H1 (cell line): ENCODE measurements at regions not wholly inside any gene's neighbourhood (a gene's known extent, or its start where the extent isn't known, plus 50 kb on each side); places are given as distances from the start of the nearest gene placed in this dataset.

Experiments
- CTCF ChIA-PET: fragments of 300-600 bp; sonication (Branson Sonifier 250); formaldehyde crosslinking; loops from one replicate; lab custom pipeline; 2021; ENCODE audit not compliant: partially characterized antibody; lab: Charles Lee
- POLR2A ChIA-PET: fragments of 300-600 bp; sonication (Branson Sonifier 250); formaldehyde crosslinking; loops from one replicate; lab custom pipeline; 2021; ENCODE audit warnings: inconsistent platforms; ENCODE audit not compliant: partially characterized antibody; lab: Charles Lee
- DNase-seq, 2 experiments: peaks; one replicate each; pipeline versions ENCODE4 v3.0.0 to v3.0.0-alpha.2; 2010 to 2022; ENCODE audit warnings: low spot score in 2 of 2, low read depth in 1 of 2, mixed read lengths in 1 of 2
- FAIRE-seq: peaks from 2 replicates; lab custom pipeline; 2011; peaks lifted over from hg19 to GRCh38; lab: Jason Lieb, UNC
- H2AFZ ChIP-seq: 2 replicates; pipeline ENCODE4 v1.8.1; 2012; ENCODE audit warnings: low read length, inconsistent platforms
- H2AK5ac ChIP-seq: 2 replicates; pipeline ENCODE4 v1.6.1; 2013; ENCODE audit warnings: low read depth, low read length
- H2BK120ac ChIP-seq: replicated peaks from 2 replicates; pipeline ENCODE3; 2013; ENCODE audit warnings: low read depth, low read length, inconsistent platforms
- H2BK12ac ChIP-seq: 2 replicates; pipeline ENCODE4 v1.6.1; 2013; ENCODE audit warnings: low read depth, low read length
- H2BK15ac ChIP-seq: 2 replicates; pipeline ENCODE4 v1.6.1; 2013; ENCODE audit warnings: low read length
- H2BK20ac ChIP-seq: 2 replicates; pipeline ENCODE4 v1.6.1; 2013; ENCODE audit warnings: low read length
- H2BK5ac ChIP-seq: 2 replicates; pipeline ENCODE4 v1.6.1; 2013; ENCODE audit warnings: low read depth, low read length
- H3K14ac ChIP-seq: 2 replicates; pipeline ENCODE4 v1.6.1; 2013; ENCODE audit warnings: inconsistent platforms; ENCODE audit not compliant: insufficient read length
- H3K18ac ChIP-seq: 2 replicates; pipeline ENCODE4 v1.6.1; 2013; ENCODE audit warnings: low read length; ENCODE audit errors: extremely low read depth
- H3K23ac ChIP-seq: 2 replicates; pipeline ENCODE4 v1.6.1; 2013; ENCODE audit warnings: inconsistent platforms; ENCODE audit not compliant: insufficient read length
- H3K23me2 ChIP-seq: 2 replicates; pipeline ENCODE4 v1.6.1; 2013; ENCODE audit warnings: low read depth, low read length
- H3K27ac ChIP-seq: 2 replicates; pipeline ENCODE4 v1.6.1; 2011; ENCODE audit warnings: low read depth, low read length, inconsistent platforms
- H3K27me3 ChIP-seq, 4 experiments: replicated peaks in 1 of 4; 1 replicate in 1 of 4; 2 replicates in 3 of 4; pipeline versions ENCODE4 v1.6.1 to v1.8.1; 2011 to 2013; ENCODE audit warnings: low read length in 3 of 4, mild to moderate bottlenecking in 3 of 4, inconsistent platforms in 2 of 4, mixed read lengths in 2 of 4, moderate library complexity in 1 of 4; ENCODE audit not compliant: control insufficient read depth in 3 of 4, insufficient read depth in 3 of 4; ENCODE audit errors: extremely low read depth in 1 of 4
- H3K36me3 ChIP-seq, 4 experiments: 2 replicates each; pipeline versions ENCODE4 v1.6.1 to v1.8.1; 2011 to 2013; ENCODE audit warnings: mild to moderate bottlenecking in 4 of 4, low read length in 3 of 4, moderate library complexity in 2 of 4, control low read depth in 1 of 4, inconsistent platforms in 1 of 4; ENCODE audit not compliant: insufficient read depth in 4 of 4, control insufficient read depth in 2 of 4
- H3K4ac ChIP-seq: replicated peaks from 2 replicates; pipeline ENCODE3; 2013; ENCODE audit warnings: low read length, low read depth, mixed read lengths, inconsistent platforms; ENCODE audit not compliant: insufficient read length
- H3K4me1 ChIP-seq, 4 experiments: replicated peaks in 1 of 4; 1 replicate in 1 of 4; 2 replicates in 3 of 4; pipeline versions ENCODE4 v1.6.1 to v1.8.1; 2011 to 2013; ENCODE audit warnings: low read length in 3 of 4, inconsistent platforms in 2 of 4, mixed read lengths in 1 of 4; ENCODE audit not compliant: insufficient read depth in 4 of 4, control insufficient read depth in 3 of 4
- H3K4me2 ChIP-seq, 2 experiments: 2 replicates each; pipeline versions ENCODE4 v1.6.1 to v1.8.1; 2011 to 2013; ENCODE audit warnings: low read depth in 2 of 2, low read length in 2 of 2, control low read depth in 1 of 2, inconsistent platforms in 1 of 2, mild to moderate bottlenecking in 1 of 2; ENCODE audit not compliant: insufficient read depth in 1 of 2
- H3K4me3 ChIP-seq, 4 experiments: fragments of 200-600, 300-600 bp in 1 of 4; sonication (generic), shearing (Covaris generic), sonication (Bioruptor Twin) in 1 of 4; 2 replicates each; pipeline versions ENCODE4 v1.5.1 to v1.8.1; 2011 to 2016; ENCODE audit warnings: low read length in 4 of 4, low read depth in 3 of 4, control low read depth in 2 of 4, inconsistent platforms in 2 of 4, mild to moderate bottlenecking in 2 of 4, mixed read lengths in 1 of 4, moderate library complexity in 1 of 4; ENCODE audit not compliant: insufficient read depth in 2 of 4; ENCODE audit errors: extremely low read depth in 1 of 4
- H3K56ac ChIP-seq: replicated peaks from 2 replicates; pipeline ENCODE3; 2013; ENCODE audit warnings: low read depth, mild to moderate bottlenecking, mixed read lengths, low read length, inconsistent platforms; ENCODE audit not compliant: insufficient read length
- H3K79me1 ChIP-seq: 2 replicates; pipeline ENCODE4 v1.6.1; 2013; ENCODE audit warnings: low read depth, low read length, control low read depth
- H3K79me2 ChIP-seq, 2 experiments: 2 replicates each; pipeline versions ENCODE4 v1.6.1 to v1.8.1; 2012 to 2013; ENCODE audit warnings: low read length in 2 of 2, mild to moderate bottlenecking in 2 of 2, inconsistent platforms in 1 of 2; ENCODE audit not compliant: insufficient read depth in 2 of 2, control insufficient read depth in 1 of 2
- H3K9ac ChIP-seq, 4 experiments: replicated peaks in 1 of 4; 1 replicate in 1 of 4; 2 replicates in 3 of 4; pipeline versions ENCODE4 v1.6.1 to v1.8.1; 2011 to 2013; ENCODE audit warnings: low read depth in 3 of 4, low read length in 3 of 4, control low read depth in 2 of 4, mild to moderate bottlenecking in 2 of 4, moderate library complexity in 2 of 4, inconsistent platforms in 1 of 4; ENCODE audit errors: extremely low read depth in 1 of 4
- H3K9me3 ChIP-seq, 2 experiments: 2 replicates each; pipeline versions ENCODE4 v1.6.1 to v1.8.1; 2012 to 2013; ENCODE audit warnings: mild to moderate bottlenecking in 2 of 2, moderate library complexity in 2 of 2, control low read depth in 1 of 2, inconsistent platforms in 1 of 2, low read depth in 1 of 2, low read length in 1 of 2, mixed read lengths in 1 of 2; ENCODE audit not compliant: insufficient read depth in 2 of 2
- H4K20me1 ChIP-seq, 2 experiments: replicated peaks in 1 of 2; 2 replicates each; pipeline versions ENCODE3 to v1.8.1; 2011 to 2013; ENCODE audit warnings: inconsistent platforms in 2 of 2, low read length in 2 of 2, mild to moderate bottlenecking in 1 of 2; ENCODE audit not compliant: insufficient read depth in 2 of 2, control insufficient read depth in 1 of 2
- H4K5ac ChIP-seq: 2 replicates; pipeline ENCODE4 v1.6.1; 2013; ENCODE audit warnings: low read length, low read depth, mixed read lengths, inconsistent platforms; ENCODE audit not compliant: insufficient read length
- H4K8ac ChIP-seq: 2 replicates; pipeline ENCODE4 v1.8.0; 2013; ENCODE audit warnings: mild to moderate bottlenecking, moderate library complexity, low read length, inconsistent platforms; ENCODE audit not compliant: insufficient read depth; ENCODE audit errors: extremely low read depth
- H4K91ac ChIP-seq: replicated peaks from 2 replicates; pipeline ENCODE3; 2013; ENCODE audit warnings: low read length, mixed read lengths, inconsistent platforms; ENCODE audit not compliant: insufficient read length
- CHD1 ChIP-seq: IDR thresholded peaks from 2 replicates; pipeline ENCODE4 v1.6.1; 2012; ENCODE audit warnings: low read depth, low read length, improper control_type of control experiment
- CHD2 ChIP-seq: IDR thresholded peaks from 2 replicates; pipeline ENCODE4 v1.6.1; 2012; ENCODE audit warnings: low read length, improper control_type of control experiment
- E2F6 ChIP-seq: IDR thresholded peaks from 2 replicates; pipeline ENCODE4 v1.6.1; 2012; ENCODE audit warnings: inconsistent platforms
- HDAC2 ChIP-seq, 2 experiments: fragments of 300-600 bp in 1 of 2; sonication (generic) in 1 of 2; IDR thresholded peaks; 2 replicates each; pipeline ENCODE4 v1.6.1; 2011 to 2012; ENCODE audit warnings: low read depth in 2 of 2, low read length in 2 of 2, mild to moderate bottlenecking in 2 of 2, moderate library complexity in 2 of 2, borderline replicate concordance in 1 of 2, inconsistent platforms in 1 of 2
- MAFK ChIP-seq: IDR thresholded peaks from 2 replicates; pipeline ENCODE4 v1.6.1; 2012; ENCODE audit warnings: low read depth, mild to moderate bottlenecking, improper control_type of control experiment, low read length
- NRF1 ChIP-seq: IDR thresholded peaks from 2 replicates; pipeline ENCODE4 v1.6.1; 2011; ENCODE audit warnings: mild to moderate bottlenecking, low read depth, low read length, improper control_type of control experiment
- PHF8 ChIP-seq: fragments of 200-600 bp; sonication (generic); conservative IDR thresholded peaks from 2 replicates; pipeline ENCODE4 v1.7.1; 2012; ENCODE audit warnings: low read depth, mild to moderate bottlenecking, inconsistent platforms, low read length, moderate library complexity
- POLR2A ChIP-seq, 2 experiments: IDR thresholded peaks; 1 replicate in 1 of 2; 2 replicates in 1 of 2; pipeline ENCODE4 v1.6.1; 2011; ENCODE audit warnings: low read depth in 2 of 2, low read length in 2 of 2, mild to moderate bottlenecking in 2 of 2; ENCODE audit errors: control extremely low read depth in 1 of 2
- POLR2AphosphoS5 ChIP-seq: IDR thresholded peaks from 2 replicates; pipeline ENCODE4 v1.6.1; 2011; ENCODE audit warnings: low read depth, low read length
- SIRT6 ChIP-seq: IDR thresholded peaks from one replicate; pipeline ENCODE4 v1.7.1; 2012; ENCODE audit warnings: low read length, inconsistent platforms
- TEAD4 ChIP-seq: IDR thresholded peaks from 2 replicates; pipeline ENCODE4 v1.6.1; 2012; ENCODE audit warnings: low read depth, low read length, inconsistent platforms, mixed read lengths
- YY1 ChIP-seq: IDR thresholded peaks from 2 replicates; pipeline ENCODE4 v1.6.1; 2011; ENCODE audit warnings: low read depth, mild to moderate bottlenecking, low read length
- WGBS, 2 experiments: shearing (Covaris generic) in 1 of 2; methylation state at CpG; one replicate each; pipeline versions ENCODE4 v1.1.6 to v1.1.7; 2013 to 2015; ENCODE audit warnings: low lambda C conversion rate in 2 of 2, mixed read lengths in 2 of 2, inconsistent platforms in 1 of 2, low coverage in 1 of 2, missing lambda C conversion rate in 1 of 2; ENCODE audit not compliant: insufficient replicate concordance in 2 of 2, insufficient coverage in 1 of 2, insufficient read length in 1 of 2; ENCODE audit errors: extremely low coverage in 1 of 2, missing lambda C conversion rate in 1 of 2; 5-methylcytosine and 5-hydroxymethylcytosine counted together
- TF ChIP-seq, protein P1 (sequence below): IDR thresholded peaks from 2 replicates; pipeline ENCODE4 v1.6.1; 2011; ENCODE audit warnings: low read depth, mild to moderate bottlenecking, low read length; ENCODE audit not compliant: insufficient read depth

DNA sequence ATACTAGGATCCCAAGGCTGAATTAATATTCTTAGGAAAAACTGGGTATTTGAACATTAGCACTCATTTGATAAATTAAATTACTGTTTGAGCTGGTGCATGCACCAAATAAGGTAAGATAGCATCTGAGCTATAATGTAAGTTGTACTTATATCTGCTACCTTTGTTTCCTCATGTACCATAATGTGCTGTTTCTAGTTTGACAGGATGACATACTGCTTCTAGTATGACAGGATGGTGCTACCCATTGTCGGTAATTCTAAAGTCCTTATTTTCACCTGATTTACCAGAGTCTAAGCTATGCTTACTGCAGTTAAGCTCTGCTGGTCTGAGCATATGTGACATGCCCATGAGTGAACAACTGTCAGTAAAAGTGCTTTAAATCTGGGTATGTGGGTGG, 1017.5 kb upstream of the IGFBP7 start:
- CTCF ChIA-PET: no interaction called here
- no peak for FAIRE-seq
- no peak for DNase-seq
- Histone ChIP-seq H3K4ac (no peak overlapping the region), H2BK12ac (no peak overlapping the region), H2AFZ (no peak overlapping the region), H3K27me3 (no peaks in the 10 kb centered on the region), H3K14ac (no peak overlapping the region), H3K23me2 (no peaks in the 10 kb centered on the region), H3K18ac (no peak overlapping the region), H3K4me3 (no peak overlapping the region), H2AK5ac (no peak overlapping the region), H3K36me3 (no peaks in the 10 kb centered on the region), H3K9me3 (no peaks in the 10 kb centered on the region), H3K27ac (no peak overlapping the region), H4K5ac (no peak overlapping the region), H2BK20ac (no peak overlapping the region), H3K4me1 (no peaks in the 10 kb centered on the region), H4K20me1 (no peaks in the 10 kb centered on the region), H4K8ac (no peak overlapping the region), H3K79me2 (no peaks in the 10 kb centered on the region), H4K91ac (no peak overlapping the region), H2BK120ac (no peak overlapping the region), H3K4me2 (no peak overlapping the region), H2BK15ac (no peak overlapping the region), H3K79me1 (no peaks in the 10 kb centered on the region), H3K56ac (no peak overlapping the region), H3K9ac (no peak overlapping the region), H3K23ac (no peak overlapping the region), H2BK5ac (no peak overlapping the region)
- POLR2A ChIA-PET: no interaction called here
- WGBS, 2 experiments: 90% methylated on average over 1 of the region's 1 CpG; no CpG with 5 or more reads in 1 of the 2 experiments
- TF ChIP-seq, protein P1, sequence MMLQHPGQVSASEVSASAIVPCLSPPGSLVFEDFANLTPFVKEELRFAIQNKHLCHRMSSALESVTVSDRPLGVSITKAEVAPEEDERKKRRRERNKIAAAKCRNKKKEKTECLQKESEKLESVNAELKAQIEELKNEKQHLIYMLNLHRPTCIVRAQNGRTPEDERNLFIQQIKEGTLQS: no peak
- no peak for TF ChIP-seq TEAD4
- TF ChIP-seq HDAC2 (IDR thresholded peaks at IDR 0.05; ENCODE audit: borderline replicate concordance in 1 of 2, low read depth in 2 of 2, low read length in 2 of 2): no peak
- no peak for TF ChIP-seq POLR2AphosphoS5
- no peak for TF ChIP-seq YY1
- TF ChIP-seq MAFK: no peak
- no peak for TF ChIP-seq POLR2A (IDR thresholded peaks at IDR 0.05; ENCODE audit: control extremely low read depth in 1 of 2, low read depth in 2 of 2, low read length in 2 of 2)
- TF ChIP-seq CHD1: no peak
- TF ChIP-seq NRF1: no peak
- TF ChIP-seq SIRT6: no peak
- TF ChIP-seq E2F6: no peak
- TF ChIP-seq PHF8: no peak
- TF ChIP-seq CHD2: no peak
